HS-5 (cell line): ENCODE measurements at regions not wholly inside any gene's neighbourhood (a gene's known extent, or its start where the extent isn't known, plus 50 kb on each side); places are given as distances from the start of the nearest gene placed in this dataset.
"Not testable (repeated sequence)": the region's sequence is repeated elsewhere in the genome, so short reads cannot be mapped to it uniquely, and the experiment has no call there.

Experiments used
- DNase-seq: peaks from one replicate; pipeline ENCODE4 v3.0.0-alpha.2; 2012; ENCODE audit warnings: low read depth

DNA sequence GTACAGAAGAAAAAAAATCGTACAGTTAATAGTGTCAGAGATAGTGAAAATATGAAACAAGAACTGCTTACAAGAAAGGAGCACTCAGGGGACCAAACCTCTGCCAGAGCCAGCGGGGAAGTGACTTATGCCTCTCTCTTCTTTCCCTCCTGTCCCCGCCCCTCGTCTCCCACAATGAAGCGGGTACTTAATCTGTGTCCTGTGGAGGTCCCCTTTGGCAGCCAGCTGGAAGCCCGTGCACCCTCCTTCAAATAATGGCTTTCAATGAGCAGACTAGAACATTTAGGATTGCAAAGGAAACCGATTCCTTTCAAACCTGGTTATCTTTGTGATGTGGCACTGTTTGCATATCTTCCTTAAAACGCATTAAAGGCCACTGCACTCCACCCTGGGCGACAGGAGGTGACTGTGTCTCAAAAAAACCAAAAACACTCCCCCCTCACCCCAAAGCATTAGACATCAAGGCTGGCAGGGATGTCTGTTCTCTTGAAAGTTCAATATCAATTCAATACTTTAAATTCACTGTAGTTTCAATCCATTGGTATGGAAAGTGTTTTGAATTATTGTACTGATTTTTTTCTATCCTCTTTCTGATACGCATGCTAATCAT, 51.7 kb downstream of the PPIAL4C start:
- not testable (repeated sequence) for DNase-seq

DNA sequence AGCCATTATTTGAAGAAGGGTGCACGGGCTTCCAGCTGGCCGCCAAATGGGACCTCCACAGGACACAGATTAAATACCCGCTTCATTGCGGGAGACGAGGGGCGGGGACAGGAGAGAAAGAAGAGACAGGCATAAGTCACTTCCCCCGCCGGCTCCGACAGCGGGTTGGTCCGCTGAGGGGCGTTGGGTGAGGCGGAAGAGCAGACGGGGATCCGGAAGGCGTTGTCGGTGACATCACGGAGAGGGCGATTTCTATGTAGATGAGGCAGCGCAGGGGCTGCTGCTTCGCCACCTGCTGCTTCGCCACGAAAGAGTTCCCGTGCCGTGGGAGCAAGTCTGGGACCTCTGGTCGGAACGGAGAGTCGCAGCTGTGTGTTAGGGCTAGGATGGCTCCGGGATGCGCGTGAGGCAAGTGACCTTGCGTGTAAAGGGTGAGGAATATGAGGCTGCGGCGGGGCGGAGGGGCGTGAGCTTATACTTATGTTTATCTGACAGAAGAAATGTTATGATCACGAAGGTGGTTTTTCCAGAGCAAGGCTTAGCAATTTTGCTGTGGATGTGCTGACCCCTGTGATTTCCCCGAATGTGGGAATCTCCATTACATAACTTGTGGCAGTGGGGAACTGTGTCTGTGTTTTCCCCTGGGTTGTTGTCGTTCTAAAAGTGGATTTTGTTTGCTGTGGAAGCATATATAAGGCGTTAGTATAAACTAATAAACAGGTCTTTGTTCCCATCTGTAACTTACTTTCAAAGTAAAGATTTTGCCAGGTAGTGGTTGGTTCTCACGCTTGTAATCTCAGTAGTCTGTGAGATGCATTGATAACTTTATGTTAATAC, 52.9 kb downstream of the PPIAL4C start:
- DNase-seq: peak; percentile 74

- not testable (repeated sequence) for DNase-seq
Observed at GRCh38 chr1:149638481-149638880, 54.8 kb downstream of the PPIAL4C start.

DNA sequence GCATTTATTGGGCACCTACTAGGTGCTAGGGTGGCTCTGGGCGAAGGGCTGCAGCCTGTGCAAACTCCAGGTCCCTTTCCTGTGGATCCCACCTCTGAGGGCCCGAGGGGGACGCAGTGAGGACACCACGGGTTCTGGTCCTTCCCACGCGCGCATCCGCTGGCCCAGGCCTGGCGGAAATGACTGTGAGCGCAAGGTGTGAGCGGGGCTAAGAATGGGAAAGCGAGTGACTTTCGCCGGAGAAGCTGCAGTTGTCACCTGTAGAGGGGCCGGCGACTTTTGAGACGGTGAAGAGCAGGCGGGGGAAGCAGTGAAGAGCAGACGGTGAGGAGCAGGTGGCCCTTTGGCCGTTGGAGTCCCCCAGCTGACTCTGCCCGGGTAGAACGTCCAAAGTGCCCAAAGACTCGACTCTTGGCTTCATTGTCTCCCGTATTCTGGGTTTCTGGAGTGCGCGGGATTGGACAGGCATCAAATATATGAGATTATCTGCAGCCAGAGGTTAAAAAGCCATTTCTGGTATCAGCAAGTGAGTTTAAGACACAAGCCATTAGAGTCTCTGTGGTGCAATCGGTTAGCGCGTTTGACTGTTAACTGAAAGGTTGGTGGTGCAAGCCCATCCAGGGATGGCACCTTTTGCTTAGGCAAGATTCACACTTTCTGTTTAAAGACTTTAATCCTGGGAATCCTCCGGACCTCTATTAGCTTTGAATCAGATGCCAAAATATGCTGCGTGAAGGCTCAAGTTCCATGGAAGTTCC, 55.4 kb downstream of the PPIAL4C start:
- DNase-seq: not testable (repeated sequence)

DNA sequence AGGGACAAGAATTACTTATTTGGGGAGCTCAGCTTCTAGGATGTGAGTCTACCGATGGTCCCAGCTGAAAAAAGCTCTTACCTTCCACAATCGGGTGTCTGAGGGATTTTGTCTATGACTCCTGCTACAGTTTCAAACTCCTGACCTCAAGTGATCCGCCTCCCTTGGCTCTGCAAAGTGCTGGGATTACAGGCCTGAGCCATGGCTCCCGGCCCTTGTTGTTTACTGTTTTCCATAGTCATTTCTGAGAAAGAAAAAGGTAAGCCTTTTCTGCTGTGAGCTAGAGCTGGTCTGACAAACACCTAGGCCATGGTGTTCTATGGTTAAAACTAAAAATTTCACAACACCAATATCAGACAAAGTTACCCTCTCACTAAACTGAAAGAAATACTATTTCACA, 57.5 kb downstream of the PPIAL4C start:
- DNase-seq: not testable (repeated sequence)

DNA sequence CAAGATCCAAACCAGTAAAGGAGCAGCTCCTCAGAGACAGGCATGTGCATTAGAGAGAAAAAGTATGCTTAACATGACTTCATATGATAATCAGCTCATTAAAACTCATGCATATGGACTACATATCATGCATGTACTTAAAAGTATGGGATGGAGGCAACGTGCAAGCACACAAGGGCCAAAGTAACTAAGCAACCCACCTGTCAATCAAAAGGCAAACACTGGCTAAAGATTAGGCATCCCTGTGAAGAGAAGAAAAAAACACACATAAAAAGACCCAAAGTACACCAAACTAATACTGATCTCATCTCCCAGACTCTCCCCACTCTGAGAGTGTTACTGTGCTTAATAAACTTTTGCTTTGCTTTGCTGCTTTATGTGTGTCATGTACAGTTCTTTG, 61.2 kb downstream of the PPIAL4C start:
- not testable (repeated sequence) for DNase-seq

- not testable (repeated sequence) for DNase-seq
Observed at GRCh38 chr1:149646360-149647017, 62.8 kb downstream of the PPIAL4C start.

DNA sequence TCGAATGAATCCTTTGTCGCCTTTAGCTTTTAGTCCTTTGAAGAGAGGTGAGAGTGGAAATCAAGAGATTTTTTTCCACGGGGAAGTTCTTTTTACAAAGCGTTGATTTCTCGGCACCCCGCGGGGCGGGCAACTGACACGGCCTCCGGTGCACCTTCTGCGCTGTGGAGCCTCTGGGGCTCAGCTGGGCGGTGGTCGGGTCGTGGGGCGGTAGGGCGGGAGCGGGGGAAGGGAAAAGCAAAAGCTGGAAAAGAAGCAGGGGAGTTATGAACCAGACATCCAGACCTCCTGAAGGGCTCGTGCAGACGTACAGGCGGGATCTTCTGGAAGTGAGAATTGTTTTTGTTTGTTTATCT, 63.3 kb downstream of the PPIAL4C start:
- DNase-seq: not testable (repeated sequence)

GRCh38 chr1:149657750-149658149, 74.1 kb downstream of the PPIAL4C start:
- DNase-seq: not testable (repeated sequence)

DNA sequence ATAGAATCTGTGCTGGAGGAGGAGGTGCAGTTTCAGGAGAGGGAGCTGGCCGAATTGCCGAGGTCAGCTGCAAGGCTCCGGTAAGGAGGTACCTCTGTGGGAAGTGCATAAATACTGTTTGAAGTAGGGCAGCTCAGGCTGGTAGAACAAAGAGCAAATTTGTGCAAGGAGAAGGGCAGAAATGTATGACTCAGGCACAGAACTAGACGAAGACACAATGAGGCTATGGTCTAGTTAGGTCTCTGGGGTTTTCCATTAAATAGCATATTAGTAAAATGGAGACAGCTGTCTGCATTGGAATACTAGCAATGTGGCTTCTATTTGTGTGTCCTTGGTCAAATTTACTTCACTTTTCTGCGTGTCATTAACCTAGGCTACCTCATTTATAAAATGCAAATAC, 74.5 kb downstream of the PPIAL4C start:
- not testable (repeated sequence) for DNase-seq

DNA sequence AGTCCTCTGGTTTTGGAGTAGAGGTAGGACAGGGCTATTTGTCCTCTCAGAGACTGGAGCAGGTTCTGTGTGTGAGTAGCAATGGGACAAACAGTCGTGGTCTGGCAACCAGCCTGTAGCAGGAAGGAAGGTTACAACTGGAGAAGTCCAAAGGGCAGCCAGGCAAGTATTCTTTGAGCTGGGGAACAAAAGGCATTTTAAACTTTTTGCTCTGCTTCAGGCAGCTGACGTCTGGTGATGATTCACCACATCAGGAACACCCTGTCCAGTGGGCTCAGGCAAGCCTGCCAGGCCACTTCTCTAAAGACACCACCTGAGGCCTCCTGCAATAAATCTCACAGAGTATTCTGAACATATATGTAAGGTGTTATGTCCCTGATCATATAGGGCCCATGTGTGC, 81.0 kb downstream of the PPIAL4C start:
- DNase-seq: not testable (repeated sequence)

DNA sequence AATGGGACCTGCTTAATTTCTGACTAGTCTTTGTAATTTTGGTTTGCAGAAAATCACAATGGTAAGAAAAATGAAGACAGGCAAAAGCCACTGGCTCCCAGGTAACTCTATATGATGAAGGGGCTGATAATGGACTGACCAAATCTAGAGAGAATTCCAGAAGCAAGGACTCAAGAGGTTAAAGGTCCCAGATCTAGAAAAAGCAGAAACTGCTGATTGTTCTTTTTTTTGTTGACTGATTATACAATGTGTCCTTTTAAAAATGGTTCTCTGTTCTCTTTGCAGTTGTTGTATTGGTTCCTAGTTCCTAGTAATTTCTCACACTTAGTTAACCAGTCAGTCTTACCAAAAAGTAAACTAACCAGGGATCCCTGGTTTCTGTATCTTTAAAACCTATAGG, 81.4 kb downstream of the PPIAL4C start:
- DNase-seq: not testable (repeated sequence)

DNA sequence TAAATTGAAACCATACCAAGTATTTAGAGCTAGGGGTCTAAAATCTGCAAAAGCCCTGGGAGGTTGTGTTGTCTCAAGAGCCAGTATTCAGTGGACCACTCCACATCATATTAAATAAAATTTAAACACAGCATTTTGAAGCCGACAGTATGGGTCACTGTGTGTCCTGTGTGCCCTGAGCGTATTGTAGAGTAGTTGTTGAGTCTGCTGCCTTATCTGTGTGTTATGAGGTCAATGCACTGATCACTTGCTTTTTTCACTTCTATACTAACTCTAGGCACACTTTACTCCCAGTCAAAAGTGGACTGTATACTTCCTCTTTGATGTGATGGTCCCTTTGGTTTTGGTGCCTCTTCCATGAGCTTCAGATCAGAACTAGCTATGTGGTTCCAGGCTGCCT, 81.9 kb downstream of the PPIAL4C start:
- DNase-seq: not testable (repeated sequence)

GRCh38 chr1:149673231-149673909, 89.7 kb downstream of the PPIAL4C start:
- DNase-seq: not testable (repeated sequence)

DNA sequence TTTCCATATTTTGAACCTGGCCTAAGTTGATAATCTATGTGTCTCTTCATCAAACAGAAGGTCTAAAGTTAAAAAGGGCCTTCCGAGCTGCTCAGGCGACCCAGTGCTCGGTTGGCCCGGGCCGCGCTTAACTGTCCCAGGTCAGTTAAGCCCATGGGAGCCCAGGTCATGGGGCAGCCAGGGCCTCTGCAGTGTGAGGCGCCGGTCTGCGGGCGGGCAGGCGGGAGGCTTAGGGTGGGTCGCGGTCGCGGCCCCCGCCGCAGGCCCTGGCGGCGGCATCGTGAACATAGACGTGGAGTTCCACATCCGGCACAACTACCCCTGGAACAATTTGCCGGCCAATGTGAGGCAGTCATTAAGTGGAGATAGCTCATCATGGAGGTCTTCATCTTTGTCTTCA, 91.3 kb downstream of the PPIAL4C start:
- DNase-seq: not testable (repeated sequence)

- DNase-seq: not testable (repeated sequence)
Observed at GRCh38 chr1:149677359-149677758, 93.7 kb downstream of the PPIAL4C start.

GRCh38 chr1:149686593-149687238, 95.8 kb upstream of the FCGR1A start:
- not testable (repeated sequence) for DNase-seq

- DNase-seq: not testable (repeated sequence)
Observed at GRCh38 chr1:149691399-149691798, 91.1 kb upstream of the FCGR1A start.

DNA sequence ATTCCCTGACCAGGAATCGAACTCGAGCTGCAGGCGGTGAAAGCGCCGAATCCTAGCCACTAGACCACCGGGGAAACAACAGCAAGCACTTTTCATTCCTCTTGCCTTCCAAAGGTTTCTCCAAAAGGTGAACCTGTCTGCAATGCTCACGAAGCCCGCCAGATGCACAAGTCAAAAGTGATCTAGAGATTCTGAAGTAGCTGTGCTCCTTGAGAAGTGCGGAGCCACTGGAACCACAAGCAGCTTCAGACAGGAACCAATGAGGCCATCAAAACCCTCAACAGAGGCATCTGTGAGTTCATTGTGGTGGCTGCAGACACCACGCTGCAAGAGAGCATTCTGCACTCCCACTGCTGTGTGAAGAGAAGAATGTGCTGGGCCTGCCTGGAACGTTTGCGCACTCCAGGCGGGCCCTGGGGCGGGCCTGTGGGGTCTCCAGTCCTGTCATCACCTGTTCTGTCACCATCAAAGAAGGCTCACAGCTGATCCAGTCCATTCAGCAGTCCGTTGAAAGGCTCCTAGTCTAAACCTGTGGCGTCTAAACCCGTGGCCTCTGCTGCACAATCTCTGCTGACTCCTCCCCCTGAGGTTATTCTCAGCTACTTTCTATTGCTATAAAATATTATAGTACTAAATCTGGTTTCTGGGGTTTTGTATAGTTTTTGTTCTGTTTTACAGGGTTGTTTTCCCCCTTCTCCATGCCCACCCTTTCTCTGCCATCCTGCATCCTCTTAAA, 89.5 kb upstream of the FCGR1A start:
- DNase-seq: not testable (repeated sequence)

DNA sequence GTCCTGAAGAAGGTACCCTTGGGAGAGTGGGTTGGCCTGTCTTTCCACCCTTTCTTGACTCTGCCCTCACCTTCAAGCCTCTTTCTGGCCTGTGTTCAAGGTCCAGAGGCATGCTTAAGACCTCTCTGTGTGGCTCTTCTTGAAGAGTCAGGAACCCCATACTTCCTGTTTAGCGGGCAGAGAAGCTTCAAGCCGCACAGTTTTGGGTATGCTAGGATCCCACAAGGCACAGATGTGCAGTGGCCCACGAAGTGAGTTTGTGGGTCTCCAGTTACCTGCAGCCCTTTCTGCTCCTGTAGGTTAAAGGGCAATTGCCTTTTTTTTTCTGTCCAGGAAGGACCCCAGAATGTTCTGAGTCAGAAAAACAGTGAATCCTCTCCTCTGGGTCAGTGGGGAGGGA, 87.4 kb upstream of the FCGR1A start:
- not testable (repeated sequence) for DNase-seq
